ENCODE measurements at regions not wholly inside any gene's neighbourhood (a gene's known extent, or its start where the extent isn't known, plus 50 kb on each side); places are given as distances from the start of the nearest gene placed in this dataset.

GRCh38 chr4:22091352-22091717 lies 142.8 kb upstream of the KCNIP4 start:
- TF ChIP-seq CTCF (IDR thresholded peaks at IDR 0.05; ENCODE audit: borderline replicate concordance, extremely low read depth, low read length, poor library complexity, severe bottlenecking) = no peak
- TF ChIP-seq EZH2 (IDR thresholded peaks at IDR 0.05; ENCODE audit: borderline replicate concordance, low read depth, low read length, severe bottlenecking) = no peak
